K562 (cell line): ENCODE measurements at regions not wholly inside any gene's neighbourhood (a gene's known extent, or its start where the extent isn't known, plus 50 kb on each side); places are given as distances from the start of the nearest gene placed in this dataset.
"Not testable (repeated sequence)": the region's sequence is repeated elsewhere in the genome, so short reads cannot be mapped to it uniquely, and the experiment has no call there.

Experiments used
- ATAC-seq: fragments of 200-7000 bp; cut with Tn5 transposase; 3 replicates; pipeline ENCODE4 v1.9.1; 2020; ENCODE audit warnings: moderate library complexity
- BruUV-seq: library from RNA; stranded (reverse); fragments of 400-500 nt; replicated peaks from 2 replicates; lab custom pipeline; 2021; lab: Mats Ljungman, UMichigan
- CTCF ChIA-PET: fragments of 300-600 bp; formaldehyde crosslinking; extraction: SDS; loops from one replicate; lab custom pipeline; 2021; ENCODE audit warnings: low intra/inter-chr PET ratio; lab: Yijun Ruan, JAX
- POLR2A ChIA-PET: fragments of 300-600, 350-650 bp; sonication (Branson Sonifier 250); formaldehyde crosslinking; extraction: SDS; loops from one replicate; lab custom pipeline; 2021; ENCODE audit warnings: antibody characterized with exemption, inconsistent platforms; lab: Yijun Ruan, JAX
- DNase-seq, 4 experiments: peaks; one replicate each; pipeline versions ENCODE4 v3.0.0 to v3.0.0-alpha.2; 2011 to 2018; ENCODE audit warnings: low spot score in 3 of 4, mixed read lengths in 3 of 4; ENCODE audit errors: extremely low read depth in 1 of 4
- FAIRE-seq: peaks from 2 replicates; lab custom pipeline; 2011; peaks lifted over from hg19 to GRCh38; lab: Jason Lieb, UNC
- H2AFZ ChIP-seq: 2 replicates; pipeline ENCODE4 v1.6.0; 2011; ENCODE audit warnings: low read depth, low read length, control low read depth, inconsistent platforms
- H3K27ac ChIP-seq: fragments of 200-600 bp; 3 replicates; pipeline ENCODE4 v1.8.0; 2011; ENCODE audit warnings: low read depth, mild to moderate bottlenecking, control low read depth, inconsistent platforms, low read length, moderate library complexity, mixed read lengths; ENCODE audit errors: extremely low read depth
- H3K27me3 ChIP-seq, 2 experiments: fragments of 300-600 bp in 1 of 2; 2 replicates in 1 of 2; 3 replicates in 1 of 2; pipeline versions ENCODE4 v1.6.0 to v1.8.0; 2011; ENCODE audit warnings: inconsistent platforms in 2 of 2, low read length in 2 of 2, mild to moderate bottlenecking in 1 of 2, mixed read lengths in 1 of 2, moderate library complexity in 1 of 2; ENCODE audit not compliant: control insufficient read depth in 2 of 2, insufficient read depth in 2 of 2
- H3K36me3 ChIP-seq: fragments of 300-600 bp; 3 replicates; pipeline ENCODE4 v1.8.0; 2011; ENCODE audit warnings: mild to moderate bottlenecking, low read length, inconsistent platforms; ENCODE audit not compliant: control insufficient read depth, insufficient read depth
- H3K4me1 ChIP-seq, 2 experiments: fragments of 200-600 bp in 1 of 2; replicated peaks in 1 of 2; 2 replicates in 1 of 2; 3 replicates in 1 of 2; pipeline versions ENCODE4 v1.5.1 to v1.8.0; 2011; ENCODE audit warnings: inconsistent platforms in 2 of 2, low read length in 2 of 2, mild to moderate bottlenecking in 1 of 2, mixed read lengths in 1 of 2, moderate library complexity in 1 of 2; ENCODE audit not compliant: control insufficient read depth in 2 of 2, insufficient read depth in 2 of 2
- H3K4me2 ChIP-seq: 2 replicates; pipeline ENCODE4 v1.6.1; 2011; ENCODE audit warnings: low read length, control low read depth, inconsistent platforms, mixed read lengths; ENCODE audit not compliant: insufficient read depth
- H3K4me3 ChIP-seq: fragments of 200-600 bp; sonication (generic), shearing (Covaris generic); 2 replicates; pipeline ENCODE4 v1.5.1; 2016; ENCODE audit warnings: control low read depth, inconsistent platforms
- H3K79me2 ChIP-seq: fragments of 200-600 bp; 3 replicates; pipeline ENCODE4 v1.8.0; 2011; ENCODE audit warnings: low read length, inconsistent platforms; ENCODE audit not compliant: control insufficient read depth, insufficient read depth
- H3K9ac ChIP-seq, 2 experiments: 2 replicates each; pipeline versions ENCODE4 v1.6.0 to v1.6.1; 2011; ENCODE audit warnings: low read depth in 2 of 2, low read length in 2 of 2, control low read depth in 1 of 2, inconsistent platforms in 1 of 2, mild to moderate bottlenecking in 1 of 2, mixed read lengths in 1 of 2; ENCODE audit not compliant: insufficient read depth in 1 of 2
- H3K9me1 ChIP-seq: one replicate; pipeline ENCODE4 v1.6.0; 2011; ENCODE audit warnings: inconsistent platforms, mild to moderate bottlenecking, low read length, moderate library complexity; ENCODE audit not compliant: control insufficient read depth, insufficient read depth
- H3K9me3 ChIP-seq: replicated peaks from 2 replicates; pipeline ENCODE4 v1.5.1; 2011; ENCODE audit warnings: low read depth, low read length, inconsistent platforms; ENCODE audit not compliant: control insufficient read depth, insufficient read depth
- H4K20me1 ChIP-seq: replicated peaks from 2 replicates; pipeline ENCODE4 v1.6.1; 2011; ENCODE audit warnings: low read length, inconsistent platforms, mixed read lengths; ENCODE audit not compliant: control insufficient read depth, insufficient read depth
- RAD51 ChIP-seq: fragments of 450-650 bp; IDR thresholded peaks from 2 replicates; pipeline ENCODE4 v1.7.1; 2016; ENCODE audit warnings: low read depth, mild to moderate bottlenecking, borderline replicate concordance
- YBX1 ChIP-seq: fragments of 450-650 bp; IDR thresholded peaks from 2 replicates; pipeline ENCODE4 v1.7.1; 2016; ENCODE audit warnings: mild to moderate bottlenecking
- WGBS: fragments of 100-300 bp; shearing (Covaris generic); methylation state at CpG from one replicate; pipeline ENCODE4 v1.1.6; 2016; ENCODE audit warnings: low coverage, mixed read lengths; ENCODE audit not compliant: insufficient coverage; ENCODE audit errors: missing lambda C conversion rate; 5-methylcytosine and 5-hydroxymethylcytosine counted together
- in situ Hi-C: fragments of 300-500 bp; cut with MboI; formaldehyde crosslinking; loops from 4 replicates; pipeline ENCODE4 v1.15.0; 2018; ENCODE audit warnings: inconsistent platforms, mixed read lengths
- intact Hi-C: fragments of 100-400 bp; cut with micrococcal nuclease; formaldehyde crosslinking; loops from 2 replicates; pipeline ENCODE4 v1.14.2; 2022
- TF ChIP-seq, protein P1 (sequence below): fragments of 450-650 bp; formaldehyde crosslinking; IDR thresholded peaks from 2 replicates; pipeline ENCODE4 v1.4.0; 2020; ENCODE audit warnings: mild to moderate bottlenecking, mixed read lengths

- TF ChIP-seq YBX1: no peak
- TF ChIP-seq, all 486 proteins: peak for 0
Observed at GRCh38 chr15:31660816-31661215, 334.2 kb downstream of the KLF13 start (continued).

DNA sequence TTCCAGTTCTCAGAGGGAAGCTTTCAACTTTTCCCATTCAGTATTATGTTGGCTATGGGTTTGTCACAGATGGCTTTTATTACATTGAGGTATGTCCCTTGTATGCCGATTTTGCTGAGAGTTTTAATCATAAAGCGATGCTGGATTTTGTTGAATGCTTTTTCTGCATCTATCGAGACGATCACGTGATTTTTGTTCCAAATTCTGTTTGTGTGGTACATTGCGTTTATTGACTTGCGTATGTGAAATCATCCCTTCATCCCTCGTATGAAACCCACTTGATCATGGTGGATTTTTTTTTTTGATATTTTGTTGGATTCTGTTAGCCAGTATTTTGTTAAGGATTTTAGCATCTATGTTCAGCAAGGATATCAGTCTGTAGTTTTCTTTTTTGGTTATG, 339.1 kb downstream of the KLF13 start:
- H2AFZ ChIP-seq, H3K9me3 ChIP-seq, FAIRE-seq, H3K27ac ChIP-seq, ATAC-seq, BruUV-seq, DNase-seq, H3K4me3 ChIP-seq, H3K4me2 ChIP-seq, H3K9ac ChIP-seq, CTCF ChIA-PET, H4K20me1 ChIP-seq, in situ Hi-C loops, POLR2A ChIA-PET, intact Hi-C loops, H3K79me2 ChIP-seq, H3K27me3 ChIP-seq, H3K36me3 ChIP-seq, H3K4me1 ChIP-seq, H3K9me1 ChIP-seq: not testable (repeated sequence)
- WGBS: 7% methylated on average over 8 of the region's 8 CpGs
- TF ChIP-seq RAD51: 0 out of 2 replicates have a peak, but pooled peaks have one; percentile 17
- TF ChIP-seq, protein P1, sequence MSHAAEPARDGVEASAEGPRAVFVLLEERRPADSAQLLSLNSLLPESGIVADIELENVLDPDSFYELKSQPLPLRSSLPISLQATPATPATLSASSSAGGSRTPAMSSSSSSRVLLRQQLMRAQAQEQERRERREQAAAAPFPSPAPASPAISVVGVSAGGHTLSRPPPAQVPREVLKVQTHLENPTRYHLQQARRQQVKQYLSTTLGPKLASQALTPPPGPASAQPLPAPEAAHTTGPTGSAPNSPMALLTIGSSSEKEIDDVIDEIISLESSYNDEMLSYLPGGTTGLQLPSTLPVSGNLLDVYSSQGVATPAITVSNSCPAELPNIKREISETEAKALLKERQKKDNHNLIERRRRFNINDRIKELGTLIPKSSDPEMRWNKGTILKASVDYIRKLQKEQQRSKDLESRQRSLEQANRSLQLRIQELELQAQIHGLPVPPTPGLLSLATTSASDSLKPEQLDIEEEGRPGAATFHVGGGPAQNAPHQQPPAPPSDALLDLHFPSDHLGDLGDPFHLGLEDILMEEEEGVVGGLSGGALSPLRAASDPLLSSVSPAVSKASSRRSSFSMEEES: peak; percentile 89
